IPS DF 6.9 (cell line): ENCODE measurements at regions not wholly inside any gene's neighbourhood (a gene's known extent, or its start where the extent isn't known, plus 50 kb on each side); places are given as distances from the start of the nearest gene placed in this dataset.
"Not testable (repeated sequence)": the region's sequence is repeated elsewhere in the genome, so short reads cannot be mapped to it uniquely, and the experiment has no call there.

Experiments used
- DNase-seq: peaks from one replicate; pipeline ENCODE4 v3.0.0-alpha.2; 2013; ENCODE audit warnings: low read depth, low spot score
- H3K27ac ChIP-seq: one replicate; pipeline ENCODE4 v1.5.1; 2013; ENCODE audit warnings: low read length, control low read depth
- H3K27me3 ChIP-seq: 2 replicates; pipeline ENCODE4 v1.6.1; 2013; ENCODE audit warnings: mild to moderate bottlenecking, low read length; ENCODE audit not compliant: control insufficient read depth, insufficient read depth
- H3K36me3 ChIP-seq: 2 replicates; pipeline ENCODE4 v1.6.1; 2013; ENCODE audit warnings: low read length; ENCODE audit not compliant: control insufficient read depth, insufficient read depth
- H3K4me1 ChIP-seq: 2 replicates; pipeline ENCODE4 v1.6.1; 2013; ENCODE audit warnings: low read length; ENCODE audit not compliant: control insufficient read depth, insufficient read depth
- H3K4me3 ChIP-seq: 2 replicates; pipeline ENCODE4 v1.5.1; 2013; ENCODE audit warnings: mild to moderate bottlenecking, low read length
- H3K9me3 ChIP-seq: 2 replicates; pipeline ENCODE4 v1.6.1; 2013; ENCODE audit warnings: low read length, inconsistent platforms; ENCODE audit not compliant: control insufficient read depth, insufficient read depth
- WGBS: extraction: QIAGEN DNeasy Blood & Tissue Kit; methylation state at CpG from one replicate; pipeline ENCODE4 v1.1.7; 2013; ENCODE audit warnings: mixed read lengths, missing lambda C conversion rate; ENCODE audit not compliant: insufficient read length, insufficient coverage; 5-methylcytosine and 5-hydroxymethylcytosine counted together

DNA sequence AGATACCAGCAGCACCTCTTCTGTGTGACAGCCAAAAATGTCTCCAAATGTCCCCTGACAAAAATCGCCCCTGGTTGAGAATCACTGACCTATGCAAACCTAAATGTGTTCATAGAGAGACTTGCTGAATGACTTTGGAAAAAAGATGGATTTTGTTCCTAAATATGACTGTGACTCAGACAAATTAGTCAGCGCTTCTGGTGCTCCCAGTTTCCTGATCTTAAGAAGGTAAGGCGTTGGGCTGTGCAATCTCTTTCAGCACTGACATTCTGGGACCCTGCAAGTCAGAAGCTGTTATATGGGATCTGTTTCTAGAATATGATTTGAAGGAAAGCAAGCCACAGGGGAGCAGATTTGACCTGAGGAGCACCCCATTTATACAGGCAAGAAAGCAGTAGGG, 90.6 kb upstream of the PWP1 start:
- Histone ChIP-seq H3K27me3 (no peaks in the 10 kb centered on the region), H3K27ac (no peak overlapping the region), H3K36me3 (no peaks in the 10 kb centered on the region), H3K9me3 (no peaks in the 10 kb centered on the region), H3K4me3 (no peak overlapping the region), H3K4me1 (no peaks in the 10 kb centered on the region)
- DNase-seq: no peak
- WGBS: no CpG with 5 or more reads among the region's 3 CpGs

DNA sequence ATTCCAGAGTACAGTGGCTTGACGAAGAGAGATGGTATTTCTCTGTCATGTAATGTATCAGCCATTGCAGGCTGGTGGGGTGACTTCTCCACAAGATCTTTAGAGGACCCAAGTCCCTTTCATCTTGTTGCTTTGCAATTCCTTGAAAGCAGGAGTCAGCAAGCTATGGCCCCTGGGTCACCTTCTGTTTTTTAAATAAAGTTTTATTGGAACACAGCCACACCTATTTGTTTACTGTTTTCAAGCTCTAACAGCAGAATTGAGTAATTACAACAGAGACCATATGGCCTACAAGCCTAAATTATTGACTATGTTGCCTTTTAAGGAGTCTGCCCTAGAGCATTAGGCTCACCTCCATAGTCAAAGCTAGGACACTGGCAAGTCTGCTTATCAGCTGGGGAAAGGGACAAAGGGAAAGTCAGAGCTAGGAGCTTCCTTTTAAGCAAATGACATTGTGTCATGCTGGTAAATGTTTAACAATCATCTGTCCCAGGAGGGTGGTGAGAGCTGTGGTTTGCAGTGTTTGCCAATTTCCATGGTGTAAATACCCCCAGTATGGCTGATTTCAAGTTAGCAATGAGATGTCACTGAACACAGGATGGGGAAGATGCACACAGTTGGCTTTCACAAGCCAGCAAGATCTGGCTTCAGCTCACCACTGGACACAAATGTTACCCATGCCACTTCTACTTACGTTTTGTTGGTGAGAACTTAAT, 87.7 kb upstream of the PWP1 start:
- no peak for DNase-seq

DNA sequence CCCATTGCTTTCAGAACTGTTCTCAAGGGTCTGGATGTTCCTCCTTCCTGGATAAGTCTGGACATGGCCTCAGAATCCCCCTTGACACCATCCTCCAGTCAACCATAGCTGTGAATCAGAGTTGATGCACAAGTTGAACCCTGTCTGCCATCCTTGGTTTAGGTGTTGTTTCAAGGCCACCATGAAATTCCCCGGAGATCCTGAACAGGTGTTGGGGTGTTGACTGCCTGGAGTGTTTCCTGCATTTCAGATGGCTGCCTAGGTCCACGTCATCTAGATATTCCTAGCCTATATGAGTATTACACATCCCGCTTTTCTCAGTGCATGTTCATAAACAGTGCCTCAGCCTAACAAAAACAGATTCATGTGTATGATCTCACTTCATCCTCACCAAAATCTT, 86.7 kb upstream of the PWP1 start:
- Histone ChIP-seq H3K27ac (no peak overlapping the region), H3K4me1 (no peaks in the 10 kb centered on the region), H3K4me3 (no peak overlapping the region), H3K27me3 (no peaks in the 10 kb centered on the region), H3K9me3 (no peaks in the 10 kb centered on the region), H3K36me3 (no peaks in the 10 kb centered on the region)
- no CpG with 5 or more reads among the region's 3 CpGs for WGBS
- no peak for DNase-seq

More for the DNA sequence above, 87.7 kb upstream of the PWP1 start:
- Histone ChIP-seq H3K9me3 (no peaks in the 10 kb centered on the region), H3K36me3 (no peaks in the 10 kb centered on the region), H3K4me3 (no peak overlapping the region), H3K4me1 (no peaks in the 10 kb centered on the region), H3K27ac (no peak overlapping the region), H3K27me3 (no peaks in the 10 kb centered on the region)
- no CpG with 5 or more reads among the region's 2 CpGs for WGBS

DNA sequence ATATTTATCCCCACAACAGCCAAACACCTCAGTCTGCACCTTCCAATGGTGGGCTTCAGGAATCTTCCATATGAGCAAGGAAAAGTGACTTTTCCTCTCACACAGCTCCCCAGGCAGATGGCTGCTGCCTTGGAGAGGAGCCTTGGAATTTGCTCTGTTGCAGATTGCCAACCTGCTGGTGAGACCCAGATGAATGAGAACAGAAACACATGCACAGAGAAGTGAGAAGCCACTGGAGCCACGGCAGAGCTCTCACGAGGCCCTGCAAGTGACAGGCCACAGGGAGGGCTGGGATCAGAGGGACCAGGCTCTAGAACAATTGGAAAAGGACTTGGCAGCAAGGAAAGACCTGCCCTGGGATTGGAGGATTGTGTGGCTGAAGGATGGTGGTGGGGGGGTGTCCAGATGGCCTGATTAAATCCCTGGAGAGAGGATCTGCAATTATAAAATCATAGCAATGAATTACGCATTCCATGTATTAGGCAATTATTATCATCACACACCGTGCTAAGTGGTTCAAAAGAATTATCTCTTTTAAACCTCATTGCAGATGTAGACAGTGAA, 84.9 kb upstream of the PWP1 start:
- H3K27ac ChIP-seq: no peak overlapping the region
- no CpG with 5 or more reads among the region's 4 CpGs for WGBS
- H3K4me1 ChIP-seq: no peaks in the 10 kb centered on the region
- no peaks in the 10 kb centered on the region for H3K9me3 ChIP-seq
- no peak for DNase-seq
- no peaks in the 10 kb centered on the region for H3K36me3 ChIP-seq
- H3K4me3 ChIP-seq: no peak overlapping the region
- H3K27me3 ChIP-seq: no peaks in the 10 kb centered on the region

DNA sequence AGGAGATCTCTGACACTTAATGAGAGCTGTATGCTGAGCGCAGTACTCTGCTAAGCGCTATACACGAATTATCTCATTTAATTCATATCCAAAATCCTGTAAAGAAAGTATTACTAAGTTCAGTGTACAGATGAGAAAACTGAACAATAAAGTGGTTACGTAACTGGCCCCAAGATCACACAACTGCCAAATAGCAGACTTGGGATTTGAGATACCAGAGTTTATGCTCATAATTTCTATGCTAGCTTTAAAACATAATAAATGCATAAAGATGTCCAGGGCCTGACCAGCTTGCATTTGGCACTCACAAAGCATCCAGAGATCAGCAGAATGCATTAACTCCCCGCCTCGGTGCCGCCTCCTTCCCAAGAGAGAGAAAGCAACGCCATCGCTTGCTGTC, 83.2 kb upstream of the PWP1 start:
- no peak overlapping the region for H3K4me3 ChIP-seq
- H3K27me3 ChIP-seq: no peaks in the 10 kb centered on the region
- no peak overlapping the region for H3K27ac ChIP-seq
- DNase-seq: no peak
- H3K9me3 ChIP-seq: no peaks in the 10 kb centered on the region
- WGBS: no CpG with 5 or more reads among the region's 9 CpGs
- no peaks in the 10 kb centered on the region for H3K36me3 ChIP-seq
- H3K4me1 ChIP-seq: no peaks in the 10 kb centered on the region

DNA sequence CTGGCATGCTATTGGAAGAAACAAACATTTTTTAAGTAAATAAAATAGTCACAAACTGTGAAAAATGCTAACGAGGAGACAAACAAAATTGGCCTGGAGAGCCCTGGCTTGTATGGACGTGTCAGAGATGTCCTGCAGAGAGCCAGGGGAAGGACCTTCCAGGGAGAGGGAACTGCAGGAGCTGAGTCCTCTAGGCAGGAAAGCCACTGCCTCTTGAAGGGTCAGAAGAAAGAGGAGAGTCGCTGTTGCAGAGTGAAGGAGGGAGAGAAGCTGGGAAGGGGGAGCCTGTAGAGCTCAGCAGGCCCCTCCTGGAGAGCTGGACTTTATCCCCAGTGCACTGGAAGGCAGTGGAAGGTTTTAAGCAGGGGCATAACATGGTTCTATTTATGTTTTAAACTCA, 80.3 kb upstream of the PWP1 start:
- no peak for DNase-seq
- peaks cover 2% of the 10 kb centered on the region; the same call in 1 of the 2 replicates for H3K4me1 ChIP-seq
- H3K27me3 ChIP-seq: no peaks in the 10 kb centered on the region
- no peaks in the 10 kb centered on the region for H3K36me3 ChIP-seq
- H3K9me3 ChIP-seq: no peaks in the 10 kb centered on the region
- no peak overlapping the region for H3K4me3 ChIP-seq
- no CpG with 5 or more reads among the region's 3 CpGs for WGBS
- H3K27ac ChIP-seq: no peak overlapping the region

DNA sequence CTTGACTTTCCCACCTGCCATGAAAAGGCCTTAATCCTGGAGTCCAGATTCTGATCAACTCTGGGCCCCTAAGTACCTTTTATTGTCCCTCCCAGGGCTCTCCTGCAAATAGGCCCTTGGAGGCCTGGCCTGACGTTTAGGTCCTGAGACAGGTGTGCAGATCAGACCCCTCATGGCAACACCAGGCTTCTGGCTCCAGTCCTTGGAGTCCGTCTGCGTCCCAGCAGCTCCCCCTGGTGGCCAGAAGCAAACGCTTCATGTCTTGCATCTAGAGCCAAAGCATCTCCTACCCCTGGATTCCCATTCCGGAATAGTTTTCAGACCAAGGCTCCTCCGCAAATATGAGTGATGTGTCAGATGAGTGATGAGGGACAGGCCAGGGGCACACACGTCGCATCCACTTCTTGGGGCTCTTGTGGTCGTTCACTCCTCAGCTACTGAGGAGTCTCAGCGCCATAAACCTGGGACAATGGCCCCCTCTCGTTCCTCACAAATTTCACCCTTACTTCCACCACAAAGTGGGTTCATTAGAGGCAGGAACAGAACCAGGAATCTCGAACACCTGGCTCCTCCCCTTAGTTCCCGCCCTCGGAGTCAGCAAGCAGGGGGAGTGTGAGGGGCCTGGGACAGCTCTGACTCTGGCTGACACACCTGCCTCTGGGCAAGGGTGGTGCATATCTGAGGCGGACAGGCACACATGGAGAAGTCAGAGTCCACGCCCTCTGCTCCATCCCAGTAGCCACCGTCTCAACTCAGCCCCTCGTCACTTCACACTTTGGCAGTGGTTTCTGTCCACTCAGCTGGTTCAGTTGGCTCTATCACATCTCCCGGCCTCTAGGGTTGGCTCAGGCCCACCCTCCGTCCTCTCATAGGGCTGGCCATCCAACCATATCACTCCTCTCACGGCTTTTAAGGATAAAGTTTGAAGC, 77.9 kb upstream of the PWP1 start:
- H3K9me3 ChIP-seq: no peaks in the 10 kb centered on the region
- H3K27ac ChIP-seq: no peak overlapping the region
- no peaks in the 10 kb centered on the region for H3K36me3 ChIP-seq
- no peaks in the 10 kb centered on the region for H3K27me3 ChIP-seq
- peaks cover 2% of the 10 kb centered on the region; the same call in 1 of the 2 replicates for H3K4me1 ChIP-seq
- H3K4me3 ChIP-seq: no peak overlapping the region
- no CpG with 5 or more reads among the region's 21 CpGs for WGBS
- DNase-seq: peak; percentile 82

DNA sequence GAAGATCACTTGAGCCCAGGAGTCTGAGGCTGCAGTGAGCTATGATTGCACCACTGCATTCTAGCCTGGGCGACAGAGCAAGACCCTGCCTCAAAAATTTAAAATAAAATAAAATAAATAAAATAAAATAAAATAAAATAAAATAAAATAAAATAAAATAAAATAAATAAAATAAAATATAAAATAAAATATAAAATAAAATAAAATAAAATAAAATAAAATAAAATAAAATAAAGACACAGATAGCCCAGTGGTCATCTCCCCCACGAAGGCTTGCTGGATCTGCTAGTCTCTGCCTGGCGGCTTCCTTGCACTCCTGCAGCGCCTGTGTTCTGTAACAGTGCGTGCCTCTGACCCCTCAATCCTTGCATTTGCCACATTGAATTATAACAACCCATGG, 76.8 kb upstream of the PWP1 start:
- not testable (repeated sequence) for DNase-seq, H3K36me3 ChIP-seq, H3K27me3 ChIP-seq, H3K9me3 ChIP-seq, H3K27ac ChIP-seq, H3K4me3 ChIP-seq, H3K4me1 ChIP-seq
- WGBS: no CpG with 5 or more reads among the region's 5 CpGs

DNA sequence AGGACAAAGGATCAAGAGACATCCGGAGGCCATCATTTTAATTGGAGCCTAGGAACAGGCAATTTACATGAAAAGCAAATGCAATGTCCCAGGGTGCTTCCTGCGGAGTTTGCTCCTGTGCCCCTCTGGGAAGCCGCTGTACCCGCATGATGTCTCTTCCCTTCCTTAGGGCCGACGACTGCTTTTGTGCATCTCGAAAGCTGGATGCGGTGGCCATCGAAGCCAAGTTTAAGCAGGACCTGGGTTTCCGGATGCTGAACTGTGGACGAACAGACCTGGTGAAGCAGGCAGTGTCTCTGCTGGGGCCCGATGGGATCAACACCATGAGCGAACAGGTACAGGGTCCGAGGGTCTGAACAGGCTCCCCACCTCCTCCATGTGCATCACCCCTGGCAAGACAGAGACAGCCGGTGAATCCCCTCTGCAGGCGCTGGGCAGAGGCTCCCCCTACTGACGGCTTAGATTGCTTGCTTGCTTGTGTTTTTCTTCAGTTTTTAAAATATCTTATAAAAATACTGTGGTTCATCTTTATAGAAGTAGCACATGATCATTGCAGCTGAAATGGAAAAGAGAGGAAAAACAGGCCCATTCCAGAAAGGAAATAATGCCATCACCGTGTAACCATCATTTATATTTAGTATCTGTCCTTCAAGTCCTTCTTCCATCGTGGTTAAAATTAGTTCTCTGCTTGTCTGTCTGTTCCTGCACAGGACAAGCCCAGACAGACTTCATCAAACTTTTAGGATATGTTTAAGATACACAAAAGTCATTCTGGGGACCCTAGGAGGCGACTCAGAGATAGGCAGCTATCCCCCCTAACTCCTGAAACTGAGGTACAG, 75.4 kb upstream of the PWP1 start:
- Histone ChIP-seq H3K36me3 (no peaks in the 10 kb centered on the region), H3K27ac (no peak overlapping the region), H3K9me3 (no peaks in the 10 kb centered on the region), H3K4me3 (no peak overlapping the region), H3K27me3 (no peaks in the 10 kb centered on the region), H3K4me1 (peaks cover 2% of the 10 kb centered on the region; the same call in 1 of the 2 replicates)
- WGBS: no CpG with 5 or more reads among the region's 20 CpGs
- peak; percentile 52 for DNase-seq

DNA sequence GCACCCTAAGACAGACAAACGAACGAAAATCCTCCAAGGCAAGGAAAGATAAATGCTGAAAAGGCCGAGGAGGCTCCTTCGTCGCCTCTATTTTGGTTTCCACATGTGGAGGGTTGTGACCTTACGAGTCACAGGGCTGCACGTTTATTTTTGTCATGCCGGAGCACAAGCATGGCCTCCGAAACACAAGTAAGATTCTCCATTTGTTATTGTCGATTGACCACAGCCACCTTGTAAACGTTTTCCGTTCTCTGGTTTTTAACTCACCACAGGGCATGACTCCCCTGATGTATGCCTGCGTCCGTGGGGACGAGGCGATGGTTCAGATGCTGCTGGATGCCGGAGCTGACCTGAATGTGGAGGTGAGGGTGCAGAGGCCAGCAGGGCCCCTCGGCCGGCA, 73.1 kb upstream of the PWP1 start:
- peaks cover 2% of the 10 kb centered on the region; the same call in 1 of the 2 replicates for H3K4me1 ChIP-seq
- no peaks in the 10 kb centered on the region for H3K9me3 ChIP-seq
- DNase-seq: no peak
- H3K4me3 ChIP-seq: no peak overlapping the region
- no peaks in the 10 kb centered on the region for H3K36me3 ChIP-seq
- no CpG with 5 or more reads among the region's 19 CpGs for WGBS
- H3K27me3 ChIP-seq: no peaks in the 10 kb centered on the region
- H3K27ac ChIP-seq: no peak overlapping the region
